ENCODE measurements at regions not wholly inside any gene's neighbourhood (a gene's known extent, or its start where the extent isn't known, plus 50 kb on each side); places are given as distances from the start of the nearest gene placed in this dataset.

DNA sequence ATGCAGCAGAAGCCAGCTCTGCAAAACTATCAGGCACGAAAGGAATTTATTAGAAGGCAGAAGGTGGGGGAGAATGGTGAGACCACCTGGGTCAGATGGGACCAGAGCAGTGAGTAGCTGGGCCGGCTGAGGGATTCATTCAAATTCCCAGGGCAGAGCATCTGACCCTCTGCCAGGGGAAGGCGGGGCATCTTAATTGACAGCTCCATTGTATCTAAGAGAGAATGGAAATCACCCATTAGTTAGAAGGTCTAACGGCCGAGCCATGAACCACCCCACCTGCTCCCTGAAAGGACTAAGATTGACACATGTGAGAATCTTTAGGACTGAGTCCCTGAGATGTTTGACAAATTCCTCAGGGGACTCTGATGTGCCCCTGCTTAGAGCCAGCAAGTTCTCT is 83.7 kb downstream of the PHETA1 start:
- TF ChIP-seq, protein P1, sequence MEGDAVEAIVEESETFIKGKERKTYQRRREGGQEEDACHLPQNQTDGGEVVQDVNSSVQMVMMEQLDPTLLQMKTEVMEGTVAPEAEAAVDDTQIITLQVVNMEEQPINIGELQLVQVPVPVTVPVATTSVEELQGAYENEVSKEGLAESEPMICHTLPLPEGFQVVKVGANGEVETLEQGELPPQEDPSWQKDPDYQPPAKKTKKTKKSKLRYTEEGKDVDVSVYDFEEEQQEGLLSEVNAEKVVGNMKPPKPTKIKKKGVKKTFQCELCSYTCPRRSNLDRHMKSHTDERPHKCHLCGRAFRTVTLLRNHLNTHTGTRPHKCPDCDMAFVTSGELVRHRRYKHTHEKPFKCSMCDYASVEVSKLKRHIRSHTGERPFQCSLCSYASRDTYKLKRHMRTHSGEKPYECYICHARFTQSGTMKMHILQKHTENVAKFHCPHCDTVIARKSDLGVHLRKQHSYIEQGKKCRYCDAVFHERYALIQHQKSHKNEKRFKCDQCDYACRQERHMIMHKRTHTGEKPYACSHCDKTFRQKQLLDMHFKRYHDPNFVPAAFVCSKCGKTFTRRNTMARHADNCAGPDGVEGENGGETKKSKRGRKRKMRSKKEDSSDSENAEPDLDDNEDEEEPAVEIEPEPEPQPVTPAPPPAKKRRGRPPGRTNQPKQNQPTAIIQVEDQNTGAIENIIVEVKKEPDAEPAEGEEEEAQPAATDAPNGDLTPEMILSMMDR (IDR thresholded peaks at IDR 0.05; ENCODE audit: poor library complexity, severe bottlenecking) = no peak
- TF ChIP-seq EP300 (conservative IDR thresholded peaks at IDR 0.05; ENCODE audit: poor library complexity, severe bottlenecking) (no peak), POLR2AphosphoS5 (IDR thresholded peaks at IDR 0.05) (no peak), REST (IDR thresholded peaks at IDR 0.05; ENCODE audit: borderline replicate concordance) (no peak), MXI1 (conservative IDR thresholded peaks at IDR 0.05; ENCODE audit: poor library complexity, severe bottlenecking) (no peak), EZH2 (IDR thresholded peaks at IDR 0.05; ENCODE audit: borderline replicate concordance, insufficient read depth, low read length, poor library complexity, severe bottlenecking) (no peak), SMC3 (conservative IDR thresholded peaks at IDR 0.05; ENCODE audit: poor library complexity) (no peak), RAD21 (conservative IDR thresholded peaks at IDR 0.05) (no peak)
